Superior temporal gyrus (tissue), 1 donor: ENCODE measurements at regions not wholly inside any gene's neighbourhood (a gene's known extent, or its start where the extent isn't known, plus 50 kb on each side); places are given as distances from the start of the nearest gene placed in this dataset.

Experiments used
- DNase-seq: peaks from one replicate; pipeline ENCODE4 v3.0.0-alpha.2; 2016; ENCODE audit errors: extremely low spot score

GRCh38 chr6:166775180-166775922 lies 148.3 kb upstream of the RPS6KA2 start:
- DNase-seq, result peak; percentile 85

DNA sequence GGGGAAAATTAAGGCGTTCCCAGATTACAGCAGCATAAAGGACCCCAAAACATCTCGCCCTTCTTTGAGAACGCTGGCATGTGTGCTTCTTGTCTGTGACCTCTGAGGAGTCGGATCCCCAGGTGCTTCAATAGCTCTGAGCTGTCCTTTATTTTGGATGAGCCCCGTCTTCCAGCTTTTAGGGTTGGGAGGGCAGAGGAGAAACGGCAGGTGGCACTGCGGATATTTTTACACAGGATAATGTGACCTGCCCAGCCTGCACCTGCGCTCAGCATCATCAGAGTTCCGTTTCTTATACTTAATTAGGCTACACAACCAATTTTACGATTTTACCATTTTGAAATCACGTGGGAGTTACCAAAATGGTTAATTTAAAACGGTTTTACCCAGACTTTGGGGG lies 147.7 kb upstream of the RPS6KA2 start:
- DNase-seq, result no peak

GRCh38 chr6:166774292-166774691 lies 147.2 kb upstream of the RPS6KA2 start:
- no peak for DNase-seq

GRCh38 chr6:166772518-166772917 lies 145.5 kb upstream of the RPS6KA2 start:
- no peak for DNase-seq

- DNase-seq, result no peak
Observed at GRCh38 chr6:166771701-166772100, 144.7 kb upstream of the RPS6KA2 start.

- no peak for DNase-seq
Observed at GRCh38 chr6:166770216-166771116, 143.4 kb upstream of the RPS6KA2 start.

DNA sequence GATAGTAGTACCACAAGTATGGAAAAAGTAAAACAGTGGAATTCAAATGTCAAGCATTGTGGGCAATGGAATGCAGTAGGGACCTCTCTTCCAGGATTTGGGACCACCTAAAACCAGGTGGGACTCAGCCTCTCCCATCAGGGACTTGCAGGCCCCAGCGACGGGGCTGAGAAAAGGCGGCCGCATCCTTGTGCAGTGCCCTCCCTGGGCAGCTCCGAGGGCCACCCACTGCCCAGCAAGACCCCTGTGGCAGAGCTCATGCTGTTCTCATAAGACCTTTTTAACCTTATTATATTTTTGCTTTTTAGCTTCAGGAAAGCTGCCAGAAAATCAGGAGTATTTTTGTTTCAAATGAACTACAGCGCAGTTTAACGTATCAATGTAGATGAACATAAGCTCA lies 142.6 kb upstream of the RPS6KA2 start:
- no peak for DNase-seq

DNA sequence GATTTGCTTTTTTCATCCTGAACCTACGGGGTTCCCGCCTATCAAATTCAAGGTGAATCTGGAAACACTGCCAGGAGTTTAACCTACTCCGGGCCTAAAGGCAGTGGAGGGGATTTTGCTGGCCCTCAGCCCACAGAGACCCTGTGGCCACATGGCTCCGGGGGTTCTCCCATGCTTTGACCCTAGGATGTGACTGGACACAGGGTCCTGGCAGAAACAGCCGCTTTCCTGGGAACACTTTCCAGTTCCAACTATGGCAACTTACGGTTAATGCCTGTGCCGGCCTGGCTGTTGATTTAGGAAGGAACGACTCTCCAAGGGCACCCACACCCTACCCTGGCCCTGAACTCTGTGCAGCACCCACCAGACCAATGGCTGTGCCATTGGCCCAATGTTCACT lies 141.7 kb upstream of the RPS6KA2 start:
- DNase-seq, result no peak

DNA sequence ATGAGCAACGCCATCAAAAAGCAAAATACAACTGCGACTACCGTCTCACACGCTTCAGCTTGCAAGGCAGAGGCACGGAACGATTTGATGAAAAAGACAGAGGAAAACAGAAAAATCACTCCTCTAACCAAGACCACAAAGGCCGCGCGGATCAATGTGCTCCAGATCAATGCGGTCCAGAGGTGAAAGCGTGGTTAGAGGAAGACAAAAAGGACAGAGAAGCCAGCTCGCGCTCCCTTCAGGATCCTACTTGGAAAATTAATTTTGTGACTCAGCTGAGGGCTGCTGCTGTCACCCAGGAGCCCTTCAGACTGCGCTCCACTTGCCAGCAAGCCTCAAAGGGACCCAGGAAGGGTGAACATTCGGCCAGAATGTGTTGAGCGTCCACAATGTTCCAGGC lies 140.2 kb upstream of the RPS6KA2 start:
- DNase-seq, result no peak

DNA sequence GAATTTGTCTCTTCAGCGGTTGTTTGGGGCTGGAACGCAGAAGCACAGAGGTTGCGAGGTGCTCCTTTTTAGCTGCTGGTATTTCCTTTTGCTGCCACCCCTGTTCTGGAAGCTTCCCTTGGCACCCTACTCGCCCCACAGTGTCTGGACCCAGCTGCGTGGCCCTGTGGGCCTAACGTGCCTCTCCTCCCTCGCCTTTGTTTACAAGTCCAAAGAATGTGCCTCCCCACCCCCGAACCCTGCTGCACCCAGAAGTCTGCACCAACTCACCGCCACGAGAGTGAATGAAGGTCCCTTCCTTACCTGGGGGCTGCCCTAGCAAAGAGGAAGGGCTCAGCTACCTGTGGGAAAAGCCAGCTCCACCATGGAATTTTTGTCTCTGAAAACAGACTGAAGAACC lies 139.7 kb upstream of the RPS6KA2 start:
- no peak for DNase-seq

DNA sequence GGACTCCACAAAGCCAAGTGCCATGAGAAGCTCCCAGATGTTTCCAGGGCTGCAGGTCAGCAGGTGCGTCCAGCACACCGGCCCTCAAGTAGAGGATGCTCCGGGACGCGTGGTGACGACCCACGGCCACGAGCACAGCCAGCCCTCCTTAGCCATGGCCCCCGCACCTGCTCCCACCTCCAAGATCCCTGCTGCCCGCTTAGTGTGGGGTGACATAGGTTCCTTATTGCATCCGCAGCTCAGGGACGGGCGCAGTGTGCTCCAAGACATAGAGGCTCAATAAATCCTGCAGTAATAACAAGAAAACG lies 138.1 kb upstream of the RPS6KA2 start:
- DNase-seq, result no peak

DNA sequence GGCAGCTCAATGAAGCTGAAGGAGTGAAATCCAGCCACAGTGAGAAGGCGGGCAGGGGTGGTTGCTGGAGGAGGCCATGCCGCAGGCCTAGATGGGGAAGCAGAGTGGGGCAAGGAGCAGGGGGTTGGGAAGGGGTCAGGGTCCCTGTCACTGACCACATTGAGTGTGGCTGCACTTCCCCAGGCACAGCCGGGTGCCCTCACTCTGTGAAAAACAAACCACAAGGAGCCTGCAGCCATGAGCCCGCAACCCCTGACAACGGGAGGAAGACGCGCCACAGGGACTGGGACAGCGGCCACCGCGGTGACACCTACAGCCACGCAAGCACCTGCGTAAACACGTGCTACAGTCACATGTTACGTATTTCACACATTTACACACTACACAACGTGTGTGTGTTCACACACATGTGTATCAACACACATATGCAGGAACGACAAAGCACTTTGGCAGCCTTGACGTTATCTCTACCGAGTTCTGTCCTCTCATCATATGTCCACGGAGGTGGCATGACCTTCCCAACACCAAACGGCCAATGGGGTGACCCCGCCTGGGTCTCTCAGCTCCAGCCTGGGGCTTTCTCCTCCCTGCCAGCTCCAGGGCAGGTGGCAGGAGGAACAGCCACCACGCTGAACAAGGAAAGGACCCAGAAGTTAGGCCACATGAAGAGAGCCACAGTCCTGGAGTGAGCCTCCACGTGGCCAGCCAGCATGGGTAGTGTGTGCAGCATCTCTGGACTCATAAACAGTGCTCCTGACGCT lies 137.6 kb upstream of the RPS6KA2 start:
- no peak for DNase-seq

DNA sequence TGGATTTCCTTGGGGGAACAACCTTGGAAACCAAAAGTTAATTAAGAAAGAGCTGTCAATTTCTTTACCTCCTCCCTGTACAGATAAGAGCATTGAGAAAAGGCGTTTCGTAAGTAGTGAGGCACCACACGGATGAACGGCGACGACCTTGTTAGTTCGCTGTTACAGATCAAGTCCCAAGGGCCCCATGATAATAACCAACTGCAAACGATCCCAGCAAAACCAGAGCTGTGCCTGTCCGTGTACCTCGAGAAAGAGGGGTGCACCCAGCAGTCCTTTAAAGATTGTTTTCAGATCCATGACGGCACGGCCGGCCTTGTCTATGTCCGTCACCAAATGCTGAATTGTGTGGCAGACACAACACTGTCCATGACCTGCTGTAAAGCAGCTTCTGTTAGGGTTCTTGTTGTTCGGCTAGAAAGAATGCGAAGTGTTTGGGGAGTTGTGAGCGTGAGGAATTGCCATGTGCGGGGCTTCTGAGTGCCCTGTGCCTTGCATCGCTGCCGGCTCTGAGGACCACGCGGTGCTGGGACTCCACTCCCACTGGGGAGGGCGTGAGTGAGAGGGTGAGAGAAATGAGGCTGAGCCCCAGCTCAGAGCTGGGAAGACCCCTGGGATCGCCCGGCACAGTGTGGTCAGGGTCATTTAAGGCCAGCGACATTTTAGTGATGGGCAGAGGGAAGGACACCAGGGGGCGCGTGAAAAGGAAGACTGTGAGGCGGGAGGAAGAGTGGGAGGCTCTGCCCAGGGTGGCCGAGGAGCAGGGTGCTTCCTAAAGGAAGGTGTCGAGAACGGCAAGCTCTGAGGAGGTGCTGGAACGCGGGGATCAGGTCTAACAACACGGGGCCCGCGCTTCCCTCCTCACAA lies 136.8 kb upstream of the RPS6KA2 start:
- DNase-seq, result no peak

GRCh38 chr6:166761801-166762200 lies 134.8 kb upstream of the RPS6KA2 start:
- DNase-seq, result no peak

GRCh38 chr6:166760288-166760687 lies 133.2 kb upstream of the RPS6KA2 start:
- no peak for DNase-seq

DNA sequence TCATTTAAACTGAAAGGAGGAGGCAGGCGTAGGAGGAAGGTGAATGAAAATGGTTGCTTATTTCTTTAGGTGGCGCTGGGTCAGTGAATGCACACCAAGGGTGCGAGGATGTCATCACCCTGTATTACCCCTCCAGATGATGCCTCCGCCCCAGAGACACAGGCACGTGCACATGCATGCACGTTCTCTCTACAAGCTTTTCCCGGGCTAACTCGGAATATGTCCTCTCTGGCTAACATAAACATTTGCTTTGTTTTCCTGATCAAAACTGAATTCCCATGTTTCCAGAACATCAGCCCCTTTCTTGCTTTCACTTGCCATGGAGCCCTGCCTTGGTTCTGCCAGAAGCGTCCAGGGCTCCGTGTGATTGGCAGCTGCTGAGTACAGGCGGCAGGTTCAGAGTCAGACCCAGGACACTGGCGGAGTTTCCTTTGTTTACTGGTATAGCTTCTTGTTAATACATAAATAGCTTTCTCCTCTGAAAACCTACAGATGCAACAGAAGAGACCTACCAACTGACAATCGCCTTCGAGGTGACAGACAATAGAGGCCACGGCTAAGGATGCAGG lies 131.2 kb upstream of the RPS6KA2 start:
- no peak for DNase-seq

DNA sequence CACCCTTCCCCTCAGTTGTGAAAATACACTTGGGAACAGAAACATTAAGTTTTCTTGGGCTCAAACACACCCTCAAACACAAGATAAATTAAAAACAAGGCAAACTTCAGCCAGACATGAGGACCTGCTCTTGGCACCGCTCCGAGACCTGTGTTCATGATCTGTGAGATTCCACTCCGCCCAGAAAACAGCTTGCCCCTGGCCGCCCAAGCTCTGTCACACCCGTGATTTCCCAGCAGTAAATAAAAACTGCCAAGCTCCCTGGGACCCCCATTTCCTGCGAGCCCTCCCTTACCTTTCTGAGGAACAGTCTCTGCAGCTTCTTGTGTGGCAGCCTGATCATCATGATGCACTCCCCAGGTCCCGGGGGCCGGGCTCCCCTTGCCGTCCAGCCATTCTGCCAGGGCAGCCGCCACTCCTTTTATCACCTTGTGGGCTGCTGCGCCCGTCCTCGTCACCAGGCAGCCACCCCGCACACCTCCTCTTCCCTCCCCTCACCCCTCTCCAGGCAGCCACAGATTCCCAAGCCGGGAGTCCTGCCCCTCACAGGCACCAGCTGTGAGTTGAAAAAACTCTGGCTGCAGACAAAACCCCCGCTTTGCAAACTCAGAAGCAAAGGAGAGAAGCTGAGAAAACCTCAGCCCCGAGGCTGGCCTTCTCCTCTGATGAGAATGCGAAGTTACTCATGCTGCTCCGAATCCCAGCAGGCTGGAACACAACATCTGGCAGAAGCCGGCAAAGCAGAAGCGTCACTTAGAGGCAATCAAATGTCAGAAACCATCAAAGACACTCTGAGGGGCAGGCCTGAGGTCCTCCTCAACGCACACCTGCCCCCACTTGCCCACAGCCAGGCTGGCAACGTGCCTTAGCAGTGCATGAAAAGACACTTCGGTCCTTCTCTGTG lies 130.4 kb upstream of the RPS6KA2 start:
- DNase-seq, result no peak

DNA sequence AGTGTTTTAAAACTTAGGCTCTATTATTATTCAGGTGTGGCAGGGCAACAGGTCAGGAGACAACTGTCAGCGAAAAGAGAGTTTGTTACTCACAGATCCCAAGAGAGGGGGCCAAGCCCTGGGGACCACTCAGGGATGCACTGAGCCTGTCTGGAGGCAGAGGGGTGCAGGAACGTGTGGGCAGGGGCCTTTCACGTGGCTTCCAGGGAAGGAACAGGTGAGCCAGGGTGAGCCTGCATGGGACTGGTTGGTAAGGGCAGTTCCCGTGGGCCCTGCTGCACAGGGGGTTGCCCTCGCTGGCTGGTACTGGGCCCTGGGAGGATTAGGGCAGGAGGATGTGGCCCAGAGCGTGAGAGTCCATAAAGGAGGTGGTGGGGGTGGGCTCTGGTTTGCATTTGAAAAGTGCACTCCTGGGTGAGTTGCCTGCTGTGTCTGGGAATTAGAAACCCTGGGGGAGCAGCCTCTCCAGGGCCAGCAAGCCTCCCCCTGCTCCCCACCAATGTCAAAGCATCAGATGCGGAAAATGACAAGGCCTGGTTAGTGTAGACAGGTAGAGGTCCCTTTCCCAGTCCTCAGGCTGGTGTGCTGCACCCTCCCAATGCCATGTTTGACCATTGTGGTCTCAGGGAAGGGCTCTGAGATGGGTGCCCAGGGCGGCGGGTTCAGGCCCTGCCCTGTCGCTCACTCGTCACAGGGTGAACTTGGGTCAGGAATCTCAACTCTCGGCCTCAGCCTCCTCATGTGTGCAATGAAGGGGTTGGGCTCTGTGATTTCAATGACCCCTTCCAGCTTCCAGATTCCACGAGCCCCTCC lies 127.4 kb upstream of the RPS6KA2 start:
- no peak for DNase-seq
